ENCODE measurements at regions not wholly inside any gene's neighbourhood (a gene's known extent, or its start where the extent isn't known, plus 50 kb on each side); places are given as distances from the start of the nearest gene placed in this dataset.

GRCh38 chr7:84553711-84554110 is 359.1 kb upstream of the SEMA3A start:
- no peak for TF ChIP-seq CTCF (IDR thresholded peaks at IDR 0.05; ENCODE audit: poor library complexity)
- TF ChIP-seq EZH2 (IDR thresholded peaks at IDR 0.05; ENCODE audit: borderline replicate concordance) = no peak
- TF ChIP-seq EZH2phosphoT487 (IDR thresholded peaks at IDR 0.05; ENCODE audit: low read depth, severe bottlenecking, unreplicated experiment) = no peak
